ENCODE measurements at regions not wholly inside any gene's neighbourhood (a gene's known extent, or its start where the extent isn't known, plus 50 kb on each side); places are given as distances from the start of the nearest gene placed in this dataset.

DNA sequence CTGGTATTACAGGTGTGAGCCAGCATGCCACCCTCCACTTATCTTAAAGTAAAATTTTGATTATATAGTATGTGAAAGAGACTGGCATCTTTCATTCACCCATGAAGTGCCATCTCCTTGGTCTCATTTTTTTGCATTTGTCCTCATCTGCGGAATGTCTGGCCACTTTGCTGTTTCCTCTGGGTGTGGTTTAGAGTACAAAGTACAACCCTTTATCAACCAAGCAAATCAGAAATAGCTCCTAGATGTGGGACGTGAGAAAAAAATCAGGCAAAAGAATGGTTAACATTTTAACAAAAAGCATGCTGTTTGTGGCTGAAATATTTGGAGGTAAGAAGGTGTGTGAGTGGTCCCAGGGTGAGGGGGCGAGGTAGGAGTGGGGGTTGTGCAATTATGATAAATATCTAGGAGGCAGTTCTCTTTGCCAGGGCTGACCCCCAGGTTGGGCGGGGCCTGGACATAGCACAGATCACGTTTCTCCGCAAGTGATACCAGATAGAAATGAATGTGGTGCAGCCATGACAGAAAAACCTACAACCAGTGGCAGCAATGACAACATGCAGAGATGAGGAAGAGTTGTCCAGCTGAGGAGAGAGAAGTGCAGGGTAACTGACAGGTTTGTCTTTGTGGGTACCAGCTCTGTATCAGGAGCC lies 115.8 kb upstream of the SERTAD2 start:
- no peak overlapping the region for H2AFZ ChIP-seq (ENCODE audit: low read depth, low read length)
- no peak overlapping the region for H3K9ac ChIP-seq (ENCODE audit: low read depth, low read length)
- H4K20me1 ChIP-seq (ENCODE audit: insufficient read depth, low read length) = no peaks in the 10 kb centered on the region
- ATAC-seq (ENCODE audit: insufficient read depth, low read depth) (no peak), DNase-seq (no peak)
- H3K4me1 ChIP-seq (ENCODE audit: insufficient read depth, low read length) = peaks cover 24% of the 10 kb centered on the region
- TF ChIP-seq EZH2 (IDR thresholded peaks at IDR 0.05; ENCODE audit: borderline replicate concordance, low read depth, low read length, severe bottlenecking) = no peak
- no peak for TF ChIP-seq CTCF (IDR thresholded peaks at IDR 0.05; ENCODE audit: borderline replicate concordance, extremely low read depth, low read length, poor library complexity, severe bottlenecking)
- no peak overlapping the region for H3K27ac ChIP-seq (ENCODE audit: low read length)
- H3K9me3 ChIP-seq (ENCODE audit: insufficient read depth, low read length, severe bottlenecking) = no peaks in the 10 kb centered on the region
- H3K27me3 ChIP-seq (ENCODE audit: insufficient read depth, low read length, poor library complexity) = peaks cover 39% of the 10 kb centered on the region
- no peak overlapping the region for H3K4me2 ChIP-seq (ENCODE audit: insufficient read depth, low read length)
- no peaks in the 10 kb centered on the region for H3K36me3 ChIP-seq (ENCODE audit: insufficient read depth, low read length)
- no peak overlapping the region for H3K4me3 ChIP-seq (ENCODE audit: low read depth in 1 of 2, low read length in 2 of 2)
- no peaks in the 10 kb centered on the region for H3K79me2 ChIP-seq (ENCODE audit: insufficient read depth, low read length)

DNA sequence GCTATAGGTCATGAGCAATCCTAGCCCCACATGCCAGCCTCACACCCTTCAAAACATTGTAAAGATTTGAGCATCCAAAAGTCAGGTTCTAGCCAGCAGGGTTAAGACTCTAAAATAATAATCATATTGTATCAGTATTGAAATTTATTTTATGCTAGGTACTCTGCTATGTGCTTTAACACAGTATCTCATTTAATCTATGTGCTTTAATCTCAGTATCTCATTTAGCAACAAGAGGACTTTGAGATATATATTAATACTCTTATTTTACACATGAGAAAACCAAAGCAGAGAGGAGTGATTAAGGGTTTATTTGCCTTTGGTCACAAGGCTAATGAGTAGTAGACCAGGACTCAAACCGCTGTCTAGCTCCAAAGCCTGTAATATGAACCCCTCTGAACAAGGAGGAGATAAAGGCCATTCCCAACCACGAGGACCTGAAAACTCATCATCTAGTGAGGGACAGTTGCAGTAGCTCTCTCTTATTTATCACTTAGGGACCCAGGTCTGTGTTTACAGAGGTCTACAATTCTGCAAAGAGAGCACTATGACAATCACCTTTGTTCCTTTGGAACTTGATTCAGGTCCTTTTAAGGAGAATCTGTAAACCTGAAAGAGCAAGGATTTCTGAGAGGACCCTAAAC lies 116.5 kb upstream of the SERTAD2 start:
- no peak for DNase-seq
- no peak overlapping the region for H3K4me3 ChIP-seq (ENCODE audit: low read depth in 1 of 2, low read length in 2 of 2)
- ATAC-seq (ENCODE audit: insufficient read depth, low read depth) = no peak
- no peak overlapping the region for H2AFZ ChIP-seq (ENCODE audit: low read depth, low read length)
- H4K20me1 ChIP-seq (ENCODE audit: insufficient read depth, low read length) = no peaks in the 10 kb centered on the region
- no peak overlapping the region for H3K27ac ChIP-seq (ENCODE audit: low read length)
- no peaks in the 10 kb centered on the region for H3K79me2 ChIP-seq (ENCODE audit: insufficient read depth, low read length)
- H3K4me1 ChIP-seq (ENCODE audit: insufficient read depth, low read length) = peaks cover 24% of the 10 kb centered on the region
- no peaks in the 10 kb centered on the region for H3K9me3 ChIP-seq (ENCODE audit: insufficient read depth, low read length, severe bottlenecking)
- no peak overlapping the region for H3K9ac ChIP-seq (ENCODE audit: low read depth, low read length)
- TF ChIP-seq EZH2 (IDR thresholded peaks at IDR 0.05; ENCODE audit: borderline replicate concordance, low read depth, low read length, severe bottlenecking) = no peak
- TF ChIP-seq CTCF (IDR thresholded peaks at IDR 0.05; ENCODE audit: borderline replicate concordance, extremely low read depth, low read length, poor library complexity, severe bottlenecking) = no peak
- H3K27me3 ChIP-seq (ENCODE audit: insufficient read depth, low read length, poor library complexity) = peaks cover 39% of the 10 kb centered on the region
- H3K36me3 ChIP-seq (ENCODE audit: insufficient read depth, low read length) = no peaks in the 10 kb centered on the region
- H3K4me2 ChIP-seq (ENCODE audit: insufficient read depth, low read length) = no peak overlapping the region

DNA sequence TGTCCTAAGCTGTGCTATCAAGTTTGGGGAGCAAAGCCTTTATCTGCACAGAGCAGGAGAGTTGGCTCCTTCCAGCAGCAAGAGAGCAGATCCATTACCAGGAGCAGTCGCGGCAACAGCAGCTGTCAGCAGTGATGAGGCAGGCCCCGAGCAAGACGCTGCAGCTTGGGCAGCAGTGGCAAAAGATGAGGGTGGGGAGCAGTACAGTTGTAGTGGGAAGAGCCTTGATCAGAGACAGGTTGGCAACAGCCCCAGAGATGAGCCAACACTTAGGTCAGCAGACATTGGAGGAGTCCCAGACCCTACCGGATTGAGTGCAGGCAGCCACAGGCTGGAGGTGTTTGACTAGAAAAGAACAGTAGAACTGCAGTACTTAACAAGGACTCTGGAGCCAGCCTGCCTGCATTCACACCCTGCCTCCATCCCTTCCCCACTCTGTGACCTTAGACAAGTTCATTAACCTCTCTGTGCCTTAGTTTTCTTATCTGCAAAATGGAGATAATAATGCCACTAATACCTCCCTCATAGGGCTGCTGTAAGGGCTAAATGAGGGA lies 117.1 kb upstream of the SERTAD2 start:
- Histone ChIP-seq H3K9ac (ENCODE audit: low read depth, low read length) (no peak overlapping the region), H2AFZ (ENCODE audit: low read depth, low read length) (no peak overlapping the region), H3K79me2 (ENCODE audit: insufficient read depth, low read length) (no peaks in the 10 kb centered on the region), H3K4me2 (ENCODE audit: insufficient read depth, low read length) (no peak overlapping the region), H3K27ac (ENCODE audit: low read length) (no peak overlapping the region), H3K36me3 (ENCODE audit: insufficient read depth, low read length) (no peaks in the 10 kb centered on the region), H3K27me3 (ENCODE audit: insufficient read depth, low read length, poor library complexity) (peaks cover 39% of the 10 kb centered on the region), H3K4me1 (ENCODE audit: insufficient read depth, low read length) (peaks cover 24% of the 10 kb centered on the region), H3K9me3 (ENCODE audit: insufficient read depth, low read length, severe bottlenecking) (no peaks in the 10 kb centered on the region), H4K20me1 (ENCODE audit: insufficient read depth, low read length) (no peaks in the 10 kb centered on the region), H3K4me3 (ENCODE audit: low read depth in 1 of 2, low read length in 2 of 2) (no peak overlapping the region)
- DNase-seq (no peak), ATAC-seq (ENCODE audit: insufficient read depth, low read depth) (no peak)
- TF ChIP-seq EZH2 (IDR thresholded peaks at IDR 0.05; ENCODE audit: borderline replicate concordance, low read depth, low read length, severe bottlenecking) = no peak
- TF ChIP-seq CTCF (IDR thresholded peaks at IDR 0.05; ENCODE audit: borderline replicate concordance, extremely low read depth, low read length, poor library complexity, severe bottlenecking) = no peak

All from DND-41 (cell line).